Activated naive CD8-positive, alpha-beta T cell treated with anti-CD3 and anti-CD28 coated beads, Interleukin-2, amount 50 U/mL, for 24 hours (primary cell): ENCODE measurements at regions not wholly inside any gene's neighbourhood (a gene's known extent, or its start where the extent isn't known, plus 50 kb on each side); places are given as distances from the start of the nearest gene placed in this dataset.

Experiments used
- ATAC-seq: fragments of 150-1000 bp; cut with Tn5 transposase; one replicate; pipeline ENCODE4 v1.10.0; 2021
- DNase-seq: peaks from one replicate; pipeline ENCODE4 v3.0.0; 2021
- H3K27ac Mint-ChIP-seq: one replicate; pipeline ENCODE4 v1.8.0; 2021; ENCODE audit warnings: mild to moderate bottlenecking, mixed read lengths
- H3K27me3 Mint-ChIP-seq: one replicate; pipeline ENCODE4 v1.8.0; 2021; ENCODE audit warnings: mixed read lengths
- H3K36me3 Mint-ChIP-seq: one replicate; pipeline ENCODE4 v1.8.0; 2021; ENCODE audit warnings: low read depth, mixed read lengths
- H3K4me1 Mint-ChIP-seq: one replicate; pipeline ENCODE4 v1.8.0; 2021; ENCODE audit warnings: mixed read lengths
- H3K4me3 Mint-ChIP-seq: one replicate; pipeline ENCODE4 v1.8.0; 2021; ENCODE audit warnings: mild to moderate bottlenecking, moderate library complexity, mixed read lengths
- H3K9me3 Mint-ChIP-seq: one replicate; pipeline ENCODE4 v1.8.0; 2021; ENCODE audit warnings: mixed read lengths

DNA sequence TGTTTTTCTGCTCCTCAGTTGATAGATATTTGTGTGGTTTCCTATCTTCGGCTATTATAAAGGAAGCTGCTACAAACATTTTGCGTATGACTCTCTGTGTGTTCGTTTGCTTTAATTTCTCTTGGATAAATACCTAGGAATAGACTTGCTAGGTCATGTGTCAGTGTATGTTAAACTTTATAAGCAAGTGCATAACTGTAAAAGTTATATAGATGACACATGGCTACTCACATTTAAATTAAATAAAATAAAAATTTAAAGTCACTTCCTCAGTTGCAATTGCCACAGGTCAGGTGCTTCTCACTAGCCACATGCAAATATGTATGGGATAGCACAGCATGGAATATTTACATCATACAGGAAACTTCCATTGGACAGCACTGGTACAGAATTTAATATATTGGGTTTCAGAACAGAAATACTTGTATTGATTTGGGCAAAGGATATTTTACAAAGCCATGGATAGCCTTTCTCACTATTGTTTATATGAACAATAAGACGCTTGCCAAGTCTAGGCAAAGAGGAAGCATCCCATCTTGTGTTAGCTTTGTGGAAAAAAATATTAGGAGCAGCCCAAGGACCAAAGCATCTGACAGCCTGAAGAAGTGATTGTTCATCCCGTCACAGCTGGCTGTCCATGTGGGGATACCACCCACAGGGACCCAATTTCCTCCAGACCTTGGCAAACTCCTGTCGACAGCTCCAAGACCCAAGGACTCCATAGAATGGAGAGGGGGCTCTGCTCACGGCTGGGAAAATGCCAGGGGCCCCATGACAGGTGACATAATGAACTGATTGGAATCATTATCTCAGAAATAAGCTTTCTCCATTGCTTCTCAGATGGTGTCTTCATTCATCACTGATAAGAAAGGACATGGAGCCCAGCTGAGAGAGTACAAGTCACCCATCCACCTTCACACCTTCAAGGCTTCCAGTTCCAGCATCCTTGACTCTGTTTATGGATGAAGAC, 196.7 kb downstream of the SH3BP4 start:
- no peak for DNase-seq
- Mint-ChIP-seq H3K27ac (no peak overlapping the region), H3K4me3 (no peak overlapping the region), H3K36me3 (no peaks in the 10 kb centered on the region), H3K27me3 (peaks cover 26% of the 10 kb centered on the region), H3K4me1 (no peaks in the 10 kb centered on the region), H3K9me3 (no peaks in the 10 kb centered on the region)
- ATAC-seq = no peak

DNA sequence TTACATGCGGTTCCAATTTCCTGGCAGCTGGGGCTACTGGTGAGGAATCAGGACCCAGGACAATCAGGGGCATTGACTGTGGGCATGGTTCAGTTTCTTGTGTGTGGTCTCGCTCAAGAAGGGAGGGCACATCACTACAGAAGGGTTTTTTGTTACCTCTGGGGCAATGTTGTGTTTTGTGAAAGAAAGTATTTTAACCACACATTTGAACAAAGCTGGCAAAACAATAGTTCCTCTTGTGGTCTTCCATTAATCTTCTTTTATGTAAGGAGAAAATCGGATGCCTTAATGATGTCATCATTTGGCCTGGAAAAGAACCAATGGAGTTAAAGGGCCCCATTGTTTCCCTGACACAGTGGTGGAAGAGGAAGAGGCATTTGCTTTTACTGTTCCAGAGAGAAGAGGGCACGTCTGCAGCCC, 197.4 kb downstream of the SH3BP4 start:
- no peaks in the 10 kb centered on the region for H3K9me3 Mint-ChIP-seq
- H3K4me1 Mint-ChIP-seq = no peaks in the 10 kb centered on the region
- H3K27ac Mint-ChIP-seq = no peak overlapping the region
- DNase-seq (no peak), ATAC-seq (no peak)
- H3K36me3 Mint-ChIP-seq = no peaks in the 10 kb centered on the region
- peaks cover 29% of the 10 kb centered on the region for H3K27me3 Mint-ChIP-seq
- H3K4me3 Mint-ChIP-seq = no peak overlapping the region

GRCh38 chr2:235149736-235150135, 197.9 kb downstream of the SH3BP4 start:
- ATAC-seq (no peak), DNase-seq (no peak)
- Mint-ChIP-seq H3K36me3 (no peaks in the 10 kb centered on the region), H3K27ac (no peak overlapping the region), H3K9me3 (no peaks in the 10 kb centered on the region), H3K4me1 (no peaks in the 10 kb centered on the region), H3K27me3 (peaks cover 31% of the 10 kb centered on the region), H3K4me3 (no peak overlapping the region)

DNA sequence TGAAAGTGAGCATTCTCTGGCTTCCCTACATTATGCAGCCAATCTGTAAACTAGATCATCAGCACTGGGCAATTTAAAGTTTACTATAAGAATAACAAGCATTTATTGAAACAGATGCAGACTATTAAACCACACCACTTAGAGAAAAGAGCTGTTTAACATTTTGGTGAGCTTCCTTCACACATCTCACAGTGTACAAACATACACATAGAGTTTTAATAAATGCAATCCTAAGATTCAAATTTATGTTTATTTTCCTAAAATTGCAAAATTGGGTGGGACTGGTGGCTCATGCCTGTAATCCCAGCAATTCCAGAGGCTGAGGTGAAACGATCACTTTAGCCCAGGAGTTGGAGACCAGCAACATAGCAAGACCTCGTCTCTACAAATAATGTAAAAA, 199.3 kb downstream of the SH3BP4 start:
- ATAC-seq (no peak), DNase-seq (no peak)
- H3K9me3 Mint-ChIP-seq = no peaks in the 10 kb centered on the region
- H3K27ac Mint-ChIP-seq = no peak overlapping the region
- H3K27me3 Mint-ChIP-seq = peaks cover 27% of the 10 kb centered on the region
- H3K4me1 Mint-ChIP-seq = no peaks in the 10 kb centered on the region
- no peaks in the 10 kb centered on the region for H3K36me3 Mint-ChIP-seq
- no peak overlapping the region for H3K4me3 Mint-ChIP-seq

DNA sequence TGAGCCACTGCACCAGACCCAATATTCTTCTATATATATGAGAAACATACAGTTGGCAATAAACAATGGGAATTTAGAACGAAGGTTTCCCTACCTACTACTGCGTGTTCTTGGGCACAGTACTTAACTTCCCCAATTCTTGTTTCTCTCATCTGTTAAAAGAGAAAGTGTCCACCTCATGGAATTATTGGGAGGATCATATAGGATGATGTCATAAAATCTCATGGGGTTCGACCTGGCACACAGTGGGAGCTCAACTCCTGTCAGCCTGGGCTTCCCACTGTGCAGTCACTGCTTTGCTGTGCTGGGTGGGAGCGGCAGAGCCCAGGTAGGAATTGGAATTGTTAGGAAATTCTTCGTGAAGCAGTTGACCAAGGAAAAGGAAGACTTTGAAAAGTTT, 203.3 kb downstream of the SH3BP4 start:
- Mint-ChIP-seq H3K9me3 (no peaks in the 10 kb centered on the region), H3K36me3 (no peaks in the 10 kb centered on the region), H3K4me1 (no peaks in the 10 kb centered on the region), H3K4me3 (no peak overlapping the region), H3K27me3 (peaks cover 25% of the 10 kb centered on the region), H3K27ac (no peak overlapping the region)
- ATAC-seq (no peak), DNase-seq (no peak)

GRCh38 chr2:235156055-235156454, 204.2 kb downstream of the SH3BP4 start:
- DNase-seq (no peak), ATAC-seq (no peak)
- H3K27me3 Mint-ChIP-seq = peaks cover 28% of the 10 kb centered on the region
- H3K27ac Mint-ChIP-seq = no peak overlapping the region
- no peaks in the 10 kb centered on the region for H3K9me3 Mint-ChIP-seq
- H3K36me3 Mint-ChIP-seq = no peaks in the 10 kb centered on the region
- H3K4me1 Mint-ChIP-seq = no peaks in the 10 kb centered on the region
- H3K4me3 Mint-ChIP-seq = no peak overlapping the region

GRCh38 chr2:235157746-235158482, 206.1 kb downstream of the SH3BP4 start:
- peaks cover 27% of the 10 kb centered on the region for H3K27me3 Mint-ChIP-seq
- no peak overlapping the region for H3K4me3 Mint-ChIP-seq
- H3K9me3 Mint-ChIP-seq = no peaks in the 10 kb centered on the region
- no peak overlapping the region for H3K27ac Mint-ChIP-seq
- no peaks in the 10 kb centered on the region for H3K36me3 Mint-ChIP-seq
- no peaks in the 10 kb centered on the region for H3K4me1 Mint-ChIP-seq
- no peak for DNase-seq
- no peak for ATAC-seq

DNA sequence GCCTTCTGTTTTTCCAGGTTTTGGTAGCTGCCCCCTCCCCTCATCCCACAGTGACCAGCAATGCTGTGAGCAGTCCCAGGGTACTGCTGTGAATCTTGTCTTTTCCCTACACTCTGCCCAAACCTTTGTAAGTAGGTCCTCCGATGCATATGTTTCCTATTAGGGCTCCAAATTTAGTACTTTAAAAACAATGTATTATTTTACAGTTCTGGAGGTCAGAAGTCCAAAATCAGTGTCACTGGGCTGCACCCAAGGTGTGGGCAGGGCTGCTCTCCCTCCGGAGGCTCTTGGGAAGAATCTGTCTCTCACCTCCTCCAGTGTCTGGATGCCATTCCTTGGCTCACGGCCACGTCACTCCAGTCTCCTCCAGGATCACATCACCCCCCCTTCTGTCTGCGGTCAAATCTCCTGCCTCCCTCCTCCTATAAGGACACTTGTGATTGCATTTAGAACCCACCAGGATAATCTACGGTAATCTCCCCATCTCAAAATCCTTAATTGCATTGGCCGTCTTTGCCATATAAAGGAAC, 208.5 kb downstream of the SH3BP4 start:
- Mint-ChIP-seq H3K27me3 (peaks cover 23% of the 10 kb centered on the region), H3K4me3 (no peak overlapping the region), H3K27ac (no peak overlapping the region), H3K4me1 (no peaks in the 10 kb centered on the region), H3K9me3 (no peaks in the 10 kb centered on the region), H3K36me3 (no peaks in the 10 kb centered on the region)
- ATAC-seq (no peak), DNase-seq (no peak)

- DNase-seq = no peak
- H3K36me3 Mint-ChIP-seq = no peaks in the 10 kb centered on the region
- no peaks in the 10 kb centered on the region for H3K4me1 Mint-ChIP-seq
- H3K27me3 Mint-ChIP-seq = peaks cover 25% of the 10 kb centered on the region
- no peaks in the 10 kb centered on the region for H3K9me3 Mint-ChIP-seq
- no peak for ATAC-seq
- no peak overlapping the region for H3K27ac Mint-ChIP-seq
- no peak overlapping the region for H3K4me3 Mint-ChIP-seq
These were observed 209.7 kb downstream of the SH3BP4 start for GRCh38 chr2:235161565-235161964.

DNA sequence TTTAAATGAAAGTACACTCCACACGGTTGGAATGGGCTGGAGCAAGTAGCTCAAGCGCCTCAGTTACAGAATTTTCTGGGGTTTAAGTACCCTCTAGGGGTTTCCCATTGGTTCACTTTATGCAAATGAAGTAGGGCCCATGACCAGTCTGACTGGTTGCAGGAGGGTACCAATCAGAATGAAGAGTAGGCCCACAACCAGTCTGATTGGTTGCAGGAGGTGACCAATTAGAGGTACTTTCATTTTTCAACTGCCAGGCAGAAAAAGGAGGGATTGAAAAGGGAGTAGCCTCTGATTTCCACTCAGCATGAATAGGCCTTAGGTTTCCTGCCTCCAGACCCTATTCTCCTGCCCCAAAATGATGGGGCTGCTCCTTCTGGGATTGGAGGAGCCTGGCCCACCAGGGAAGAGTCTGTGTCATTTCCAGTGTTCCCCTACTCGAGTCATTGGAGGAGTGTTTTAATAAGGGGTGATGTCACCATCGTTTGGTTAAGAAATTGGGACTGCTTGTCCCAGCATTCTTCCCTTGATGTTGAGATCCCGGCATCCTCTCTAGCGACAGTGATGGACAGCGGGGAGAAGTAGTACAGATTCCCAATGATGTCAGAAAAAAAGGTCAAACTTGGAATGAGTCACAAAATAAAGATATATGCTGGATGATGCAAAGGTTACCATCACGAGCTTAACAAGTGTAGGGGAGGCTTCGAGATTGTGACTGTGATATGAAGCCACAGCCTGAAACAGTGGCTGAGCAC, 210.4 kb downstream of the SH3BP4 start:
- Mint-ChIP-seq H3K9me3 (no peaks in the 10 kb centered on the region), H3K36me3 (no peaks in the 10 kb centered on the region), H3K27me3 (peaks cover 25% of the 10 kb centered on the region), H3K27ac (no peak overlapping the region), H3K4me1 (no peaks in the 10 kb centered on the region), H3K4me3 (no peak overlapping the region)
- ATAC-seq = no peak
- DNase-seq = no peak

- Mint-ChIP-seq H3K27ac (no peak overlapping the region), H3K4me3 (no peak overlapping the region), H3K9me3 (no peaks in the 10 kb centered on the region), H3K27me3 (peaks cover 25% of the 10 kb centered on the region), H3K4me1 (no peaks in the 10 kb centered on the region), H3K36me3 (no peaks in the 10 kb centered on the region)
- ATAC-seq (no peak), DNase-seq (no peak)
These were observed 211.0 kb downstream of the SH3BP4 start for GRCh38 chr2:235162837-235163197.

GRCh38 chr2:235165136-235165535, 213.3 kb downstream of the SH3BP4 start:
- DNase-seq (no peak), ATAC-seq (no peak)
- H3K9me3 Mint-ChIP-seq = peaks cover 4% of the 10 kb centered on the region
- no peak overlapping the region for H3K27ac Mint-ChIP-seq
- H3K27me3 Mint-ChIP-seq = peaks cover 19% of the 10 kb centered on the region
- no peaks in the 10 kb centered on the region for H3K36me3 Mint-ChIP-seq
- no peaks in the 10 kb centered on the region for H3K4me1 Mint-ChIP-seq
- no peak overlapping the region for H3K4me3 Mint-ChIP-seq

DNA sequence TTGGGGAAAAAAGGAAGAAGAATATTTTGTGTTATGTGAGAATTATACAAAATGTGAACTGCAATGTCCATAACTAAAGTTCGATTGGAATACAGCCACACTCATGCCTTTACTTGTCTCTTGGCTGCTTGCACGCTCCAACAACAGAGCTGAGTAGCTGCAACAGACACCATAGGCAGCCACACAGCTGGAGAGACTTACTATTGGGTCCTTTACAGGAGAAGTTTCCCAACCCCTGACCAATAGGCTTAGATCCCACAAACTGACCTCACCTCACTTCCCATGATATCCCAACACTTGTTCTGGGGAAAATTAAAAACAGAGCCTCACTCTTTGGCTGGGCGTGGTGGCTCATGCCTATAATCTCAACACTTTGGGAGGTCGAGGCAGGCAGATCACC, 213.8 kb downstream of the SH3BP4 start:
- no peak overlapping the region for H3K27ac Mint-ChIP-seq
- H3K36me3 Mint-ChIP-seq = no peaks in the 10 kb centered on the region
- no peak overlapping the region for H3K4me3 Mint-ChIP-seq
- no peaks in the 10 kb centered on the region for H3K4me1 Mint-ChIP-seq
- ATAC-seq (no peak), DNase-seq (no peak)
- peaks cover 17% of the 10 kb centered on the region for H3K27me3 Mint-ChIP-seq
- peaks cover 4% of the 10 kb centered on the region for H3K9me3 Mint-ChIP-seq

- H3K27ac Mint-ChIP-seq = no peak overlapping the region
- H3K9me3 Mint-ChIP-seq = peaks cover 4% of the 10 kb centered on the region
- ATAC-seq (peak; percentile 25), DNase-seq (no peak)
- H3K36me3 Mint-ChIP-seq = no peaks in the 10 kb centered on the region
- H3K4me3 Mint-ChIP-seq = no peak overlapping the region
- peaks cover 2% of the 10 kb centered on the region for H3K27me3 Mint-ChIP-seq
- H3K4me1 Mint-ChIP-seq = no peaks in the 10 kb centered on the region
These were observed 216.6 kb downstream of the SH3BP4 start for GRCh38 chr2:235168174-235168979.
